Tibial nerve (tissue), 4 donors: ENCODE measurements at regions not wholly inside any gene's neighbourhood (a gene's known extent, or its start where the extent isn't known, plus 50 kb on each side); places are given as distances from the start of the nearest gene placed in this dataset.

Experiments used
- DNase-seq, 2 donors: peaks; one replicate each; pipeline ENCODE4 v3.0.0-alpha.2; 2019; ENCODE audit warnings: low spot score in 2 of 2
- H3K27ac ChIP-seq, 4 donors: fragments of 200-600 bp; sonication (generic) in 3 of 4; one replicate each; pipeline ENCODE4 v1.5.1; 2017 to 2019; ENCODE audit warnings: mild to moderate bottlenecking in 1 of 4
- H3K27me3 ChIP-seq, 2 donors: fragments of 200-600 bp; sonication (generic) in 1 of 2; one replicate each; pipeline versions ENCODE4 v1.5.1 to v1.6.0; 2017 to 2019
- H3K36me3 ChIP-seq, 3 donors: fragments of 200-600 bp; sonication (generic); one replicate each; pipeline ENCODE4 v1.5.1; 2018 to 2019
- H3K4me1 ChIP-seq, 4 donors: fragments of 200-600 bp; sonication (generic) in 3 of 4; one replicate each; pipeline ENCODE4 v1.5.1; 2017 to 2019
- H3K4me3 ChIP-seq, 4 donors: fragments of 200-600 bp; sonication (generic) in 3 of 4; one replicate each; pipeline ENCODE4 v1.5.1; 2017 to 2019; ENCODE audit warnings: mild to moderate bottlenecking in 1 of 4, moderate library complexity in 1 of 4
- H3K9me3 ChIP-seq, 4 donors: fragments of 200-600 bp; sonication (generic) in 3 of 4; one replicate each; pipeline ENCODE4 v1.5.1; 2017 to 2019
- CTCF ChIP-seq, 5 experiments: fragments of 200-600 bp in 3 of 5; fragments of 450-650 bp in 2 of 5; sonication (generic) in 3 of 5; IDR thresholded peaks; one replicate each; pipeline ENCODE4 v1.5.1; 2016 to 2019; ENCODE audit warnings: antibody characterized with exemption in 5 of 5, mild to moderate bottlenecking in 3 of 5, moderate library complexity in 2 of 5
- EP300 ChIP-seq, 2 donors: sonication (generic); formaldehyde crosslinking; IDR thresholded peaks; one replicate each; pipeline ENCODE4 v1.6.1; 2017; ENCODE audit warnings: antibody characterized with exemption in 2 of 2, mild to moderate bottlenecking in 1 of 2
- POLR2A ChIP-seq, 2 donors: fragments of 450-650 bp; IDR thresholded peaks; one replicate each; pipeline ENCODE4 v1.6.1; 2017; ENCODE audit warnings: antibody characterized with exemption in 2 of 2, mild to moderate bottlenecking in 2 of 2, moderate library complexity in 2 of 2
- WGBS, 2 donors: methylation state at CpG; one replicate each; pipeline ENCODE4 v1.1.5; 2018; 5-methylcytosine and 5-hydroxymethylcytosine counted together

GRCh38 chr5:97951139-97951538, 768.1 kb upstream of the RIOK2 start:
- Histone ChIP-seq H3K4me1 (no peaks in the 10 kb centered on the region), H3K36me3 (no peaks in the 10 kb centered on the region), H3K9me3 (peaks cover 0 to 5% (median 0%) of the 10 kb centered on the region in 4 donors), H3K27me3 (no peaks in the 10 kb centered on the region), H3K27ac (no peak overlapping the region), H3K4me3 (no peak overlapping the region)
- DNase-seq = no peak
- 70 to 76% methylated on average over 2 of the region's 2 CpGs for WGBS, 2 donors
- no peak for TF ChIP-seq EP300 (IDR thresholded peaks at IDR 0.05)
- TF ChIP-seq CTCF (IDR thresholded peaks at IDR 0.05) = no peak
- TF ChIP-seq POLR2A (IDR thresholded peaks at IDR 0.05) = no peak

GRCh38 chr5:97955450-97955849, 772.4 kb upstream of the RIOK2 start:
- H3K4me3 ChIP-seq = no peak overlapping the region
- H3K27ac ChIP-seq = no peak overlapping the region
- no peak for DNase-seq
- no peak for TF ChIP-seq POLR2A (IDR thresholded peaks at IDR 0.05)
- no peak for TF ChIP-seq EP300 (IDR thresholded peaks at IDR 0.05)
- TF ChIP-seq CTCF (IDR thresholded peaks at IDR 0.05) = no peak
- WGBS, 2 donors = 76 to 86% methylated on average over 1 of the region's 1 CpG
- H3K9me3 ChIP-seq = peaks cover 0 to 5% (median 0%) of the 10 kb centered on the region in 4 donors
- H3K36me3 ChIP-seq = no peaks in the 10 kb centered on the region
- no peaks in the 10 kb centered on the region for H3K4me1 ChIP-seq
- no peaks in the 10 kb centered on the region for H3K27me3 ChIP-seq

GRCh38 chr5:97967292-97967691, 784.2 kb upstream of the RIOK2 start:
- no peak for DNase-seq
- H3K9me3 ChIP-seq = no peaks in the 10 kb centered on the region
- no peaks in the 10 kb centered on the region for H3K27me3 ChIP-seq
- H3K27ac ChIP-seq = no peak overlapping the region
- no peaks in the 10 kb centered on the region for H3K36me3 ChIP-seq
- 67 to 73% methylated on average over 3 of the region's 3 CpGs for WGBS, 2 donors
- no peaks in the 10 kb centered on the region for H3K4me1 ChIP-seq
- no peak overlapping the region for H3K4me3 ChIP-seq
- TF ChIP-seq EP300 (IDR thresholded peaks at IDR 0.05) (no peak), POLR2A (IDR thresholded peaks at IDR 0.05) (no peak), CTCF (IDR thresholded peaks at IDR 0.05) (no peak)

GRCh38 chr5:97968346-97968745, 785.3 kb upstream of the RIOK2 start:
- WGBS, 2 donors = 85% methylated on average over 2 of the region's 2 CpGs
- no peaks in the 10 kb centered on the region for H3K9me3 ChIP-seq
- H3K27me3 ChIP-seq = no peaks in the 10 kb centered on the region
- no peak overlapping the region for H3K27ac ChIP-seq
- no peaks in the 10 kb centered on the region for H3K36me3 ChIP-seq
- no peak for DNase-seq
- no peaks in the 10 kb centered on the region for H3K4me1 ChIP-seq
- no peak overlapping the region for H3K4me3 ChIP-seq
- no peak for TF ChIP-seq EP300 (IDR thresholded peaks at IDR 0.05)
- no peak for TF ChIP-seq CTCF (IDR thresholded peaks at IDR 0.05)
- no peak for TF ChIP-seq POLR2A (IDR thresholded peaks at IDR 0.05)

GRCh38 chr5:97979740-97980139, 793.7 kb upstream of the RGMB start:
- TF ChIP-seq CTCF (IDR thresholded peaks at IDR 0.05) (no peak), POLR2A (IDR thresholded peaks at IDR 0.05) (no peak), EP300 (IDR thresholded peaks at IDR 0.05) (no peak)
- H3K36me3 ChIP-seq = no peaks in the 10 kb centered on the region
- DNase-seq = no peak
- no peaks in the 10 kb centered on the region for H3K27me3 ChIP-seq
- WGBS, 2 donors = 54 to 67% methylated on average over 3 of the region's 3 CpGs
- H3K9me3 ChIP-seq = no peaks in the 10 kb centered on the region
- no peak overlapping the region for H3K27ac ChIP-seq
- H3K4me3 ChIP-seq = no peak overlapping the region
- no peaks in the 10 kb centered on the region for H3K4me1 ChIP-seq
